Gastrocnemius medialis (tissue), 4 donors: ENCODE measurements at regions not wholly inside any gene's neighbourhood (a gene's known extent, or its start where the extent isn't known, plus 50 kb on each side); places are given as distances from the start of the nearest gene placed in this dataset.

ENCODE experiments used
- ATAC-seq, 2 donors: fragments of 150-250 bp; one replicate each; pipeline ENCODE4 v1.9.1; 2016
- DNase-seq, 2 donors: peaks; one replicate each; pipeline ENCODE4 v3.0.0-alpha.2; 2019
- H3K27ac ChIP-seq, 4 donors: fragments of 200-600 bp; sonication (generic); 1 replicate in 1 of 4; 2 replicates in 3 of 4; pipeline ENCODE4 v1.5.1; 2016 to 2018; ENCODE audit warnings: mild to moderate bottlenecking in 2 of 4, moderate library complexity in 1 of 4
- H3K27me3 ChIP-seq, 3 donors: fragments of 200-600 bp; sonication (generic) in 2 of 3; 1 replicate in 1 of 3; 2 replicates in 2 of 3; pipeline versions ENCODE4 v1.5.1 to v1.6.0; 2016 to 2019; ENCODE audit warnings: mild to moderate bottlenecking in 1 of 3, moderate library complexity in 1 of 3
- H3K36me3 ChIP-seq, 2 donors: fragments of 200-600 bp; sonication (generic) in 1 of 2; one replicate each; pipeline ENCODE4 v1.5.1; 2017 to 2018
- H3K4me1 ChIP-seq, 2 donors: fragments of 200-600 bp; sonication (generic) in 1 of 2; one replicate each; pipeline ENCODE4 v1.5.1; 2016 to 2017; ENCODE audit warnings: mild to moderate bottlenecking in 2 of 2
- H3K4me3 ChIP-seq, 4 donors: fragments of 200-600 bp; sonication (generic) in 3 of 4; 1 replicate in 1 of 4; 2 replicates in 3 of 4; pipeline ENCODE4 v1.5.1; 2016 to 2019; ENCODE audit warnings: mild to moderate bottlenecking in 2 of 4
- H3K9me3 ChIP-seq, 3 donors: fragments of 200-600 bp; sonication (generic) in 2 of 3; 1 replicate in 1 of 3; 2 replicates in 2 of 3; pipeline ENCODE4 v1.5.1; 2016 to 2019
- CTCF ChIP-seq, 5 experiments: fragments of 450-650 bp in 3 of 5; fragments of 200-600 bp in 2 of 5; sonication (generic) in 2 of 5; IDR thresholded peaks in 4 of 5; conservative IDR thresholded peaks in 1 of 5; 1 replicate in 4 of 5; 2 replicates in 1 of 5; pipeline ENCODE4 v1.5.1; 2016 to 2019; ENCODE audit warnings: antibody characterized with exemption in 5 of 5, mild to moderate bottlenecking in 3 of 5, moderate library complexity in 3 of 5
- POLR2A ChIP-seq, 2 donors: fragments of 450-650 bp; IDR thresholded peaks; one replicate each; pipeline ENCODE4 v1.6.1; 2017; ENCODE audit warnings: antibody characterized with exemption in 2 of 2, mild to moderate bottlenecking in 2 of 2, moderate library complexity in 2 of 2
- in situ Hi-C, 4 donors: fragments of 200-750 bp; cut with MboI; loops; one replicate each; pipeline versions ENCODE4 v1.15.0 to v1.8.0; 2017; ENCODE audit warnings: low sequenced_read_pairs in 4 of 4
- intact Hi-C: fragments of 100-400 bp; cut with DNase I; formaldehyde crosslinking; loops from one replicate; pipeline ENCODE4 v1.15.1; 2023; ENCODE audit warnings: low total_unique reads

GRCh38 chr1:58901008-58901407 lies 117.2 kb upstream of the JUN start:
- no peak for TF ChIP-seq POLR2A (IDR thresholded peaks at IDR 0.05)
- no peak for TF ChIP-seq CTCF (IDR thresholded peaks at IDR 0.05 in 4 of 5, conservative IDR thresholded peaks at IDR 0.05 in 1 of 5)
- H3K36me3 ChIP-seq = no peaks in the 10 kb centered on the region
- H3K27me3 ChIP-seq = no peaks in the 10 kb centered on the region
- H3K9me3 ChIP-seq = no peaks in the 10 kb centered on the region
- in situ Hi-C loops (loop anchor here in 3 of 4 donors (5.0 to 10.0 kb wide), 3 partner anchors 66 to 394 kb away; partner anchors contain the start of genes JUN (in 2 of the 3) and FGGY (in 1 of the 3)), intact Hi-C loops (loop anchor here (5.0 kb wide), 2 partner anchors 526 to 796 kb away; no protein-coding TSS in a partner anchor)
- H3K27ac ChIP-seq = peak overlapping the region; percentile 94 to 100 (median 94)
- H3K4me3 ChIP-seq = no peak overlapping the region
- H3K4me1 ChIP-seq = peaks cover 68 to 77% of the 10 kb centered on the region in 2 donors
- DNase-seq = no peak
- peak in 1 of 2 donors; percentile 28 for ATAC-seq

- in situ Hi-C loops = loop anchor here in 3 of 4 donors (5.0 to 10.0 kb wide), 3 partner anchors 64 to 392 kb away; partner anchors contain the start of genes JUN (in 2 of the 3) and FGGY (in 1 of the 3)
- ATAC-seq = peak; percentile 41 to 67
Observed at GRCh38 chr1:58902830-58903513, 119.1 kb upstream of the JUN start.

GRCh38 chr1:58903514-58904298 lies 119.9 kb upstream of the JUN start:
- Histone ChIP-seq H3K27me3 (no peaks in the 10 kb centered on the region), H3K9me3 (no peaks in the 10 kb centered on the region), H3K4me1 (peaks cover 52 to 54% of the 10 kb centered on the region in 2 donors), H3K4me3 (peak overlapping the region; percentile 53 to 82 (median 60)), H3K36me3 (no peaks in the 10 kb centered on the region), H3K27ac (peak overlapping the region; percentile 94 to 100 (median 94))
- no peak for TF ChIP-seq CTCF (IDR thresholded peaks at IDR 0.05 in 4 of 5, conservative IDR thresholded peaks at IDR 0.05 in 1 of 5)
- peak; percentile 82 to 91 for TF ChIP-seq POLR2A (IDR thresholded peaks at IDR 0.05)
- DNase-seq (peak; percentile 86 to 93), ATAC-seq (peak; percentile 69 to 81)
- intact Hi-C loops (loop anchor here (1.0 to 5.0 kb wide), 6 partner anchors 63 to 794 kb away; partner anchors contain the start of genes FGGY and JUN), in situ Hi-C loops (loop anchor here in 3 of 4 donors (5.0 to 10.0 kb wide), 3 partner anchors 64 to 391 kb away; partner anchors contain the start of genes JUN (in 2 of the 3) and FGGY (in 1 of the 3))

More at GRCh38 chr1:58902830-58903513, 119.1 kb upstream of the JUN start:
- Histone ChIP-seq H3K9me3 (no peaks in the 10 kb centered on the region), H3K4me1 (peaks cover 51 to 57% of the 10 kb centered on the region in 2 donors), H3K4me3 (peak overlapping the region; percentile 53 to 82 (median 60)), H3K27me3 (no peaks in the 10 kb centered on the region), H3K36me3 (no peaks in the 10 kb centered on the region), H3K27ac (peak overlapping the region; percentile 94 to 100 (median 94))
- TF ChIP-seq CTCF (IDR thresholded peaks at IDR 0.05 in 4 of 5, conservative IDR thresholded peaks at IDR 0.05 in 1 of 5) (no peak), POLR2A (IDR thresholded peaks at IDR 0.05) (no peak)
- no peak for DNase-seq
- intact Hi-C loops = loop anchor here (1.0 to 5.0 kb wide), 5 partner anchors 64 to 794 kb away; partner anchors contain the start of gene JUN

- DNase-seq = no peak
- ATAC-seq = no peak
- H3K27ac ChIP-seq = peak overlapping the region; percentile 94 to 100 (median 94)
- H3K4me3 ChIP-seq = peak overlapping the region; percentile 53 to 82 (median 60)
- no peaks in the 10 kb centered on the region for H3K27me3 ChIP-seq
- intact Hi-C loops (loop anchor here (2.0 to 5.0 kb wide), 3 partner anchors 392 to 793 kb away; partner anchors contain the start of gene FGGY), in situ Hi-C loops (loop anchor here in 3 of 4 donors (5.0 to 10.0 kb wide), 3 partner anchors 63 to 390 kb away; partner anchors contain the start of genes JUN (in 2 of the 3) and FGGY (in 1 of the 3))
- TF ChIP-seq CTCF (IDR thresholded peaks at IDR 0.05 in 4 of 5, conservative IDR thresholded peaks at IDR 0.05 in 1 of 5) (no peak), POLR2A (IDR thresholded peaks at IDR 0.05) (no peak)
- H3K4me1 ChIP-seq = peaks cover 49 to 51% of the 10 kb centered on the region in 2 donors
- no peaks in the 10 kb centered on the region for H3K36me3 ChIP-seq
- no peaks in the 10 kb centered on the region for H3K9me3 ChIP-seq
Observed at GRCh38 chr1:58904299-58905125, 120.7 kb upstream of the JUN start.
